ENCODE measurements at regions not wholly inside any gene's neighbourhood (a gene's known extent, or its start where the extent isn't known, plus 50 kb on each side); places are given as distances from the start of the nearest gene placed in this dataset.

- Mint-ChIP-seq H3K27me3 (ENCODE audit: low read depth) (no peaks in the 10 kb centered on the region), H3K9me3 (peaks cover 35 to 55% of the 10 kb centered on the region in 2 experiments), H3K27ac (no peak overlapping the region), H3K4me1 (peaks cover 6 to 7% of the 10 kb centered on the region in 2 experiments), H3K36me3 (ENCODE audit: insufficient read depth in 1 of 3, low read depth in 3 of 3) (peaks cover 9 to 29% (median 10%) of the 10 kb centered on the region in 3 experiments; a peak in 5 of 7 replicates), H3K4me3 (no peak overlapping the region)
- Histone ChIP-seq H3K23me2 (ENCODE audit: insufficient read length, low read depth, low read length, poor library complexity, severe bottlenecking) (no peaks in the 10 kb centered on the region), H2BK15ac (ENCODE audit: low read depth, low read length) (no peak overlapping the region), H3K9me3 (ENCODE audit: control insufficient read depth, low read depth, low read length) (no peaks in the 10 kb centered on the region), H2BK20ac (ENCODE audit: low read depth, low read length, poor library complexity, severe bottlenecking) (no peak overlapping the region), H3K56ac (ENCODE audit: insufficient read length, low read depth, low read length) (no peak overlapping the region), H3K14ac (ENCODE audit: insufficient read depth, low read length) (no peak overlapping the region), H2AFZ (ENCODE audit: low read length) (no peak overlapping the region), H3K4me2 (ENCODE audit: insufficient read depth, insufficient read length, low read length) (no peak overlapping the region), H3K18ac (ENCODE audit: insufficient read length, low read depth, low read length) (no peak overlapping the region), H4K20me1 (ENCODE audit: control insufficient read depth, insufficient read depth, insufficient read length) (no peaks in the 10 kb centered on the region), H3K23ac (ENCODE audit: insufficient read length, low read depth, low read length) (no peak overlapping the region), H2BK5ac (ENCODE audit: insufficient read length, low read length) (no peak overlapping the region), H2BK120ac (ENCODE audit: low read depth, low read length, poor library complexity, severe bottlenecking) (no peak overlapping the region), H4K5ac (ENCODE audit: insufficient read length, low read depth, low read length) (no peak overlapping the region), H3T11ph (ENCODE audit: low read length) (no peak overlapping the region), H2AK5ac (ENCODE audit: insufficient read length, low read length) (no peak overlapping the region), H3K27ac (ENCODE audit: insufficient read length, low read depth, low read length) (no peak overlapping the region), H3K4ac (ENCODE audit: low read depth, low read length) (no peak overlapping the region), H3K4me1 (ENCODE audit: insufficient read depth, low read length) (no peaks in the 10 kb centered on the region), H3K27me3 (ENCODE audit: insufficient read depth, low read length) (no peaks in the 10 kb centered on the region), H3K79me2 (ENCODE audit: insufficient read depth, low read length) (no peaks in the 10 kb centered on the region), H2BK12ac (ENCODE audit: insufficient read length, low read depth, low read length) (no peak overlapping the region), H3K9ac (ENCODE audit: extremely low read depth, insufficient read length, low read length) (no peak overlapping the region), H4K8ac (replicated peaks; ENCODE audit: insufficient read length, low read depth, low read length) (no peak overlapping the region), H4K91ac (ENCODE audit: insufficient read length, low read depth, low read length) (no peak overlapping the region), H3K79me1 (ENCODE audit: insufficient read depth, low read depth, low read length, poor library complexity, severe bottlenecking) (no peaks in the 10 kb centered on the region)
- no peak for TF ChIP-seq CTCF (conservative IDR thresholded peaks at IDR 0.05)
- no peak for DNase-seq
These were observed 104.6 kb downstream of the AMY1C start for GRCh38 chr1:103854279-103854678.

All from H9 (cell line).